HEK293T (cell line): ENCODE measurements at regions not wholly inside any gene's neighbourhood (a gene's known extent, or its start where the extent isn't known, plus 50 kb on each side); places are given as distances from the start of the nearest gene placed in this dataset.
"Not testable (repeated sequence)": the region's sequence is repeated elsewhere in the genome, so short reads cannot be mapped to it uniquely, and the experiment has no call there.

Experiments
- BHLHE40 ChIP-seq: fragments of 450-650 bp; IDR thresholded peaks from 2 replicates; pipeline ENCODE4 v1.6.1; 2016; ENCODE audit warnings: mild to moderate bottlenecking, moderate library complexity, borderline replicate concordance
- FOXA1 ChIP-seq: fragments of 450-650 bp; IDR thresholded peaks from 2 replicates; pipeline ENCODE4 v1.6.1; 2016; ENCODE audit warnings: mild to moderate bottlenecking
- FOXM1 ChIP-seq: fragments of 450-650 bp; IDR thresholded peaks from 2 replicates; pipeline ENCODE4 v1.6.1; 2017; ENCODE audit warnings: mild to moderate bottlenecking, borderline replicate concordance
- HDGF ChIP-seq: fragments of 450-650 bp; IDR thresholded peaks from 2 replicates; pipeline ENCODE4 v1.6.1; 2017; ENCODE audit warnings: antibody characterized with exemption, borderline replicate concordance
- SP1 ChIP-seq: fragments of 450-650 bp; IDR thresholded peaks from 2 replicates; pipeline ENCODE4 v1.6.1; 2017
- TARDBP ChIP-seq: fragments of 450-650 bp; IDR thresholded peaks from 2 replicates; pipeline ENCODE4 v1.6.1; 2016
- ZNF384 ChIP-seq: fragments of 450-650 bp; IDR thresholded peaks from 2 replicates; pipeline ENCODE4 v1.6.1; 2016
- TF ChIP-seq, protein P1 (sequence below): fragments of 450-650 bp; IDR thresholded peaks from 2 replicates; pipeline ENCODE4 v1.6.1; 2016

DNA sequence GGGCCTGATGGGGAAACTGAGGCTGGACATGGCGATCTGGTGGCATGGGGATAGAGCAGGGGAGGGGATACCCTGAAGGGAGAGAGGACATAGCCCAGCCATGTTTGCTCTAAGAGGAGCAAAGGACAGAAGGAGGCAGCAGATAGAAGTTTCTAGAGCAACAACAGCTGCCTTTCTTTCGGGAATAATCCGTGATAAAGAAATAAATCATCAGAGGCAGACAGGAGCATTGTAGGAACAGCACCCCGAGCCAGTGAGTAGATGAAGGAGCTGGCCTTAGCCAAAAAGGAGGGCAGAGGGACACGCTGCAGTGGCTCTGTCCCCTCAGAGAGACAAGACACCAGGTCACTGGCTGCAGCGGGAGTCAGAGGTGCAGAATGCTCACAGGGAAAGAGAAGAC lies 166.3 kb downstream of the LRRC74B start:
- TF ChIP-seq FOXM1, FOXA1, BHLHE40, SP1, TARDBP, ZNF384, HDGF: not testable (repeated sequence)
- TF ChIP-seq, protein P1, sequence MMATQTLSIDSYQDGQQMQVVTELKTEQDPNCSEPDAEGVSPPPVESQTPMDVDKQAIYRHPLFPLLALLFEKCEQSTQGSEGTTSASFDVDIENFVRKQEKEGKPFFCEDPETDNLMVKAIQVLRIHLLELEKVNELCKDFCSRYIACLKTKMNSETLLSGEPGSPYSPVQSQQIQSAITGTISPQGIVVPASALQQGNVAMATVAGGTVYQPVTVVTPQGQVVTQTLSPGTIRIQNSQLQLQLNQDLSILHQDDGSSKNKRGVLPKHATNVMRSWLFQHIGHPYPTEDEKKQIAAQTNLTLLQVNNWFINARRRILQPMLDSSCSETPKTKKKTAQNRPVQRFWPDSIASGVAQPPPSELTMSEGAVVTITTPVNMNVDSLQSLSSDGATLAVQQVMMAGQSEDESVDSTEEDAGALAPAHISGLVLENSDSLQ = peak; percentile 31
